ENCODE measurements at regions not wholly inside any gene's neighbourhood (a gene's known extent, or its start where the extent isn't known, plus 50 kb on each side); places are given as distances from the start of the nearest gene placed in this dataset.
"Not testable (repeated sequence)": the region's sequence is repeated elsewhere in the genome, so short reads cannot be mapped to it uniquely, and the experiment has no call there.

- H3K27me3 ChIP-seq (ENCODE audit: control insufficient read depth, insufficient read depth, low read length): no peaks in the 10 kb centered on the region
- no peak for DNase-seq (ENCODE audit: low read depth)
- no peak for TF ChIP-seq CTCF (IDR thresholded peaks at IDR 0.05; ENCODE audit: insufficient read depth, low read length, severe bottlenecking)
- FAIRE-seq: no peak
- H3K4me3 ChIP-seq (ENCODE audit: low read depth, low read length): no peak overlapping the region
- H3K36me3 ChIP-seq (ENCODE audit: control insufficient read depth, insufficient read depth, low read length): no peaks in the 10 kb centered on the region
Measured at GRCh38 chr9:82903503-82903902, 159.4 kb downstream of the RASEF start.

GRCh38 chr9:82911996-82912395 lies 150.9 kb downstream of the RASEF start:
- DNase-seq (ENCODE audit: low read depth) (no peak), FAIRE-seq (no peak)
- no peak overlapping the region for H3K4me3 ChIP-seq (ENCODE audit: low read depth, low read length)
- H3K27me3 ChIP-seq (ENCODE audit: control insufficient read depth, insufficient read depth, low read length): no peaks in the 10 kb centered on the region
- H3K36me3 ChIP-seq (ENCODE audit: control insufficient read depth, insufficient read depth, low read length): no peaks in the 10 kb centered on the region
- no peak for TF ChIP-seq CTCF (IDR thresholded peaks at IDR 0.05; ENCODE audit: insufficient read depth, low read length, severe bottlenecking)

GRCh38 chr9:82912645-82913044 lies 150.3 kb downstream of the RASEF start:
- FAIRE-seq (no peak), DNase-seq (ENCODE audit: low read depth) (peak; percentile 12)
- no peaks in the 10 kb centered on the region for H3K27me3 ChIP-seq (ENCODE audit: control insufficient read depth, insufficient read depth, low read length)

GRCh38 chr9:82916238-82916637 lies 146.7 kb downstream of the RASEF start:
- H3K36me3 ChIP-seq (ENCODE audit: control insufficient read depth, insufficient read depth, low read length); H3K4me3 ChIP-seq (ENCODE audit: low read depth, low read length); H3K27me3 ChIP-seq (ENCODE audit: control insufficient read depth, insufficient read depth, low read length); DNase-seq (ENCODE audit: low read depth); FAIRE-seq: not testable (repeated sequence)

More at GRCh38 chr9:82912645-82913044, 150.3 kb downstream of the RASEF start:
- H3K4me3 ChIP-seq (ENCODE audit: low read depth, low read length): no peak overlapping the region
- H3K36me3 ChIP-seq (ENCODE audit: control insufficient read depth, insufficient read depth, low read length): no peaks in the 10 kb centered on the region
- no peak for TF ChIP-seq CTCF (IDR thresholded peaks at IDR 0.05; ENCODE audit: insufficient read depth, low read length, severe bottlenecking)

GRCh38 chr9:82920154-82920553 lies 142.8 kb downstream of the RASEF start:
- FAIRE-seq (peak; percentile 50), DNase-seq (ENCODE audit: low read depth) (no peak)
- no peaks in the 10 kb centered on the region for H3K27me3 ChIP-seq (ENCODE audit: control insufficient read depth, insufficient read depth, low read length)
- H3K36me3 ChIP-seq (ENCODE audit: control insufficient read depth, insufficient read depth, low read length): no peaks in the 10 kb centered on the region
- no peak overlapping the region for H3K4me3 ChIP-seq (ENCODE audit: low read depth, low read length)
- no peak for TF ChIP-seq CTCF (IDR thresholded peaks at IDR 0.05; ENCODE audit: insufficient read depth, low read length, severe bottlenecking)

GRCh38 chr9:82922686-82923085 lies 140.3 kb downstream of the RASEF start:
- TF ChIP-seq CTCF (IDR thresholded peaks at IDR 0.05; ENCODE audit: insufficient read depth, low read length, severe bottlenecking): no peak
- no peak for FAIRE-seq

More at GRCh38 chr9:82922686-82923085, 140.3 kb downstream of the RASEF start:
- no peak overlapping the region for H3K4me3 ChIP-seq (ENCODE audit: low read depth, low read length)
- no peaks in the 10 kb centered on the region for H3K36me3 ChIP-seq (ENCODE audit: control insufficient read depth, insufficient read depth, low read length)
- no peaks in the 10 kb centered on the region for H3K27me3 ChIP-seq (ENCODE audit: control insufficient read depth, insufficient read depth, low read length)
- DNase-seq (ENCODE audit: low read depth): no peak

Measured in bronchial epithelial cell (primary cell).